GM19240 (cell line): ENCODE measurements at regions not wholly inside any gene's neighbourhood (a gene's known extent, or its start where the extent isn't known, plus 50 kb on each side); places are given as distances from the start of the nearest gene placed in this dataset.
"Not testable (repeated sequence)": the region's sequence is repeated elsewhere in the genome, so short reads cannot be mapped to it uniquely, and the experiment has no call there.

Source experiments
- DNase-seq: peaks from one replicate; pipeline ENCODE4 v3.0.0; 2011; ENCODE audit warnings: low spot score; ENCODE audit not compliant: insufficient read length

GRCh38 chr13:53357582-53357981, 329.0 kb downstream of the OLFM4 start:
- DNase-seq: no peak

GRCh38 chr13:53368948-53369347, 340.3 kb downstream of the OLFM4 start:
- DNase-seq: no peak

GRCh38 chr13:53379485-53379884, 350.9 kb downstream of the OLFM4 start:
- DNase-seq: no peak

GRCh38 chr13:53382008-53382407, 353.4 kb downstream of the OLFM4 start:
- no peak for DNase-seq

GRCh38 chr13:53398051-53398450, 369.4 kb downstream of the OLFM4 start:
- no peak for DNase-seq

- no peak for DNase-seq
These were observed 377.0 kb downstream of the OLFM4 start for GRCh38 chr13:53405616-53406015.

GRCh38 chr13:53408306-53408705, 379.7 kb downstream of the OLFM4 start:
- DNase-seq: no peak

- DNase-seq: no peak
These were observed 380.4 kb downstream of the OLFM4 start for GRCh38 chr13:53408847-53409568.

- no peak for DNase-seq
These were observed 382.9 kb downstream of the OLFM4 start for GRCh38 chr13:53411463-53411862.

- no peak for DNase-seq
These were observed 386.5 kb downstream of the OLFM4 start for GRCh38 chr13:53415135-53415534.

GRCh38 chr13:53417601-53418000, 389.0 kb downstream of the OLFM4 start:
- no peak for DNase-seq

- no peak for DNase-seq
These were observed 393.8 kb downstream of the OLFM4 start for GRCh38 chr13:53422415-53422814.

- no peak for DNase-seq
These were observed 407.8 kb downstream of the OLFM4 start for GRCh38 chr13:53436396-53436795.

GRCh38 chr13:53439439-53440225, 411.0 kb downstream of the OLFM4 start:
- no peak for DNase-seq

GRCh38 chr13:53442979-53443378, 414.4 kb downstream of the OLFM4 start:
- no peak for DNase-seq

GRCh38 chr13:53445686-53446085, 417.1 kb downstream of the OLFM4 start:
- DNase-seq: no peak

GRCh38 chr13:53447456-53447855, 418.8 kb downstream of the OLFM4 start:
- DNase-seq: no peak

GRCh38 chr13:53447863-53448262, 419.2 kb downstream of the OLFM4 start:
- DNase-seq: no peak

- not testable (repeated sequence) for DNase-seq
These were observed 423.7 kb downstream of the OLFM4 start for GRCh38 chr13:53452263-53452808.

GRCh38 chr13:53460796-53461195, 432.2 kb downstream of the OLFM4 start:
- DNase-seq: no peak

GRCh38 chr13:53463106-53463505, 434.5 kb downstream of the OLFM4 start:
- no peak for DNase-seq

GRCh38 chr13:53466576-53466975, 438.0 kb downstream of the OLFM4 start:
- no peak for DNase-seq

- DNase-seq: no peak
These were observed 444.8 kb downstream of the OLFM4 start for GRCh38 chr13:53473397-53473796.
